K562 (cell line): ENCODE measurements at regions not wholly inside any gene's neighbourhood (a gene's known extent, or its start where the extent isn't known, plus 50 kb on each side); places are given as distances from the start of the nearest gene placed in this dataset.

Experiments used
- ATAC-seq: fragments of 200-7000 bp; cut with Tn5 transposase; 3 replicates; pipeline ENCODE4 v1.9.1; 2020; ENCODE audit warnings: moderate library complexity
- BruUV-seq: library from RNA; stranded (reverse); fragments of 400-500 nt; replicated peaks from 2 replicates; lab custom pipeline; 2021; lab: Mats Ljungman, UMichigan
- CTCF ChIA-PET: fragments of 300-600 bp; formaldehyde crosslinking; extraction: SDS; loops from one replicate; lab custom pipeline; 2021; ENCODE audit warnings: low intra/inter-chr PET ratio; lab: Yijun Ruan, JAX
- POLR2A ChIA-PET: fragments of 300-600, 350-650 bp; sonication (Branson Sonifier 250); formaldehyde crosslinking; extraction: SDS; loops from one replicate; lab custom pipeline; 2021; ENCODE audit warnings: antibody characterized with exemption, inconsistent platforms; lab: Yijun Ruan, JAX
- DNase-seq, 4 experiments: peaks; one replicate each; pipeline versions ENCODE4 v3.0.0 to v3.0.0-alpha.2; 2011 to 2018; ENCODE audit warnings: low spot score in 3 of 4, mixed read lengths in 3 of 4; ENCODE audit errors: extremely low read depth in 1 of 4
- FAIRE-seq: peaks from 2 replicates; lab custom pipeline; 2011; peaks lifted over from hg19 to GRCh38; lab: Jason Lieb, UNC
- H2AFZ ChIP-seq: 2 replicates; pipeline ENCODE4 v1.6.0; 2011; ENCODE audit warnings: low read depth, low read length, control low read depth, inconsistent platforms
- H3K27ac ChIP-seq: fragments of 200-600 bp; 3 replicates; pipeline ENCODE4 v1.8.0; 2011; ENCODE audit warnings: low read depth, mild to moderate bottlenecking, control low read depth, inconsistent platforms, low read length, moderate library complexity, mixed read lengths; ENCODE audit errors: extremely low read depth
- H3K27me3 ChIP-seq, 2 experiments: fragments of 300-600 bp in 1 of 2; 2 replicates in 1 of 2; 3 replicates in 1 of 2; pipeline versions ENCODE4 v1.6.0 to v1.8.0; 2011; ENCODE audit warnings: inconsistent platforms in 2 of 2, low read length in 2 of 2, mild to moderate bottlenecking in 1 of 2, mixed read lengths in 1 of 2, moderate library complexity in 1 of 2; ENCODE audit not compliant: control insufficient read depth in 2 of 2, insufficient read depth in 2 of 2
- H3K36me3 ChIP-seq: fragments of 300-600 bp; 3 replicates; pipeline ENCODE4 v1.8.0; 2011; ENCODE audit warnings: mild to moderate bottlenecking, low read length, inconsistent platforms; ENCODE audit not compliant: control insufficient read depth, insufficient read depth
- H3K4me1 ChIP-seq, 2 experiments: fragments of 200-600 bp in 1 of 2; replicated peaks in 1 of 2; 2 replicates in 1 of 2; 3 replicates in 1 of 2; pipeline versions ENCODE4 v1.5.1 to v1.8.0; 2011; ENCODE audit warnings: inconsistent platforms in 2 of 2, low read length in 2 of 2, mild to moderate bottlenecking in 1 of 2, mixed read lengths in 1 of 2, moderate library complexity in 1 of 2; ENCODE audit not compliant: control insufficient read depth in 2 of 2, insufficient read depth in 2 of 2
- H3K4me2 ChIP-seq: 2 replicates; pipeline ENCODE4 v1.6.1; 2011; ENCODE audit warnings: low read length, control low read depth, inconsistent platforms, mixed read lengths; ENCODE audit not compliant: insufficient read depth
- H3K4me3 ChIP-seq: fragments of 200-600 bp; sonication (generic), shearing (Covaris generic); 2 replicates; pipeline ENCODE4 v1.5.1; 2016; ENCODE audit warnings: control low read depth, inconsistent platforms
- H3K79me2 ChIP-seq: fragments of 200-600 bp; 3 replicates; pipeline ENCODE4 v1.8.0; 2011; ENCODE audit warnings: low read length, inconsistent platforms; ENCODE audit not compliant: control insufficient read depth, insufficient read depth
- H3K9ac ChIP-seq, 2 experiments: 2 replicates each; pipeline versions ENCODE4 v1.6.0 to v1.6.1; 2011; ENCODE audit warnings: low read depth in 2 of 2, low read length in 2 of 2, control low read depth in 1 of 2, inconsistent platforms in 1 of 2, mild to moderate bottlenecking in 1 of 2, mixed read lengths in 1 of 2; ENCODE audit not compliant: insufficient read depth in 1 of 2
- H3K9me1 ChIP-seq: one replicate; pipeline ENCODE4 v1.6.0; 2011; ENCODE audit warnings: inconsistent platforms, mild to moderate bottlenecking, low read length, moderate library complexity; ENCODE audit not compliant: control insufficient read depth, insufficient read depth
- H3K9me3 ChIP-seq: replicated peaks from 2 replicates; pipeline ENCODE4 v1.5.1; 2011; ENCODE audit warnings: low read depth, low read length, inconsistent platforms; ENCODE audit not compliant: control insufficient read depth, insufficient read depth
- H4K20me1 ChIP-seq: replicated peaks from 2 replicates; pipeline ENCODE4 v1.6.1; 2011; ENCODE audit warnings: low read length, inconsistent platforms, mixed read lengths; ENCODE audit not compliant: control insufficient read depth, insufficient read depth
- BHLHE40 ChIP-seq: IDR thresholded peaks from 2 replicates; pipeline ENCODE4 v1.6.1; 2011; ENCODE audit warnings: low read length, improper control_type of control experiment
- ETV6 ChIP-seq, 3 experiments: fragments of 150-350 bp in 1 of 3; sonication (generic) in 1 of 3; formaldehyde crosslinking in 1 of 3; IDR thresholded peaks; 2 replicates each; pipeline versions ENCODE4 v1.6.1 to v1.8.0; 2014 to 2022; ENCODE audit warnings: borderline replicate concordance in 2 of 3, low read depth in 2 of 3, antibody characterized with exemption in 1 of 3, low read length in 1 of 3, mild to moderate bottlenecking in 1 of 3, missing genetic modification reagents in 1 of 3
- IRF2 ChIP-seq: sonication (generic); formaldehyde crosslinking; IDR thresholded peaks from 2 replicates; pipeline ENCODE4 v1.8.1; 2022; ENCODE audit warnings: mild to moderate bottlenecking, missing genetic modification reagents
- MCM5 ChIP-seq: fragments of 450-650 bp; IDR thresholded peaks from 2 replicates; pipeline ENCODE4 v1.6.1; 2016; ENCODE audit warnings: low read depth
- NEUROD1 ChIP-seq: fragments of 150-350 bp; IDR thresholded peaks from 2 replicates; pipeline ENCODE4 v1.6.1; 2014; ENCODE audit warnings: borderline replicate concordance, low read length, low read depth; ENCODE audit not compliant: partially characterized antibody
- PML ChIP-seq: IDR thresholded peaks from 2 replicates; pipeline ENCODE4 v1.6.1; 2012; ENCODE audit warnings: low read length, inconsistent platforms
- TARDBP ChIP-seq: fragments of 450-650 bp; IDR thresholded peaks from 2 replicates; pipeline ENCODE4 v1.6.1; 2016
- TEAD4 ChIP-seq, 2 experiments: sonication (generic) in 1 of 2; formaldehyde crosslinking in 1 of 2; IDR thresholded peaks; 2 replicates each; pipeline versions ENCODE4 v1.6.1 to v1.8.0; 2012 to 2022; ENCODE audit warnings: borderline replicate concordance in 1 of 2, inconsistent platforms in 1 of 2, low read length in 1 of 2, mild to moderate bottlenecking in 1 of 2, missing genetic modification reagents in 1 of 2
- TOE1 ChIP-seq, 2 experiments: fragments of 450-650 bp in 1 of 2; sonication (generic) in 1 of 2; formaldehyde crosslinking in 1 of 2; IDR thresholded peaks; 2 replicates each; pipeline versions ENCODE4 v1.7.1 to v1.8.0; 2016 to 2022; ENCODE audit warnings: borderline replicate concordance in 2 of 2, mild to moderate bottlenecking in 2 of 2, antibody characterized with exemption in 1 of 2, inconsistent platforms in 1 of 2, low read depth in 1 of 2, missing genetic modification reagents in 1 of 2, moderate library complexity in 1 of 2
- XRCC3 ChIP-seq: fragments of 450-650 bp; IDR thresholded peaks from 2 replicates; pipeline ENCODE4 v1.6.1; 2017; ENCODE audit warnings: mild to moderate bottlenecking, moderate library complexity
- XRCC4 ChIP-seq: IDR thresholded peaks from one replicate; pipeline ENCODE4 v1.6.1; 2011; ENCODE audit not compliant: insufficient read depth, insufficient read length; ENCODE audit errors: extremely low read depth
- ZFPM2 ChIP-seq: fragments of 250-450 bp; sonication (Bioruptor Pico); IDR thresholded peaks from 2 replicates; pipeline ENCODE4 v1.5.1; 2022; ENCODE audit warnings: mild to moderate bottlenecking
- ZNF561 ChIP-seq: fragments of 450-650 bp; formaldehyde crosslinking; conservative IDR thresholded peaks from 2 replicates; pipeline ENCODE4 v1.4.0; 2020; ENCODE audit warnings: mild to moderate bottlenecking, moderate library complexity
- WGBS: fragments of 100-300 bp; shearing (Covaris generic); methylation state at CpG from one replicate; pipeline ENCODE4 v1.1.6; 2016; ENCODE audit warnings: low coverage, mixed read lengths; ENCODE audit not compliant: insufficient coverage; ENCODE audit errors: missing lambda C conversion rate; 5-methylcytosine and 5-hydroxymethylcytosine counted together
- in situ Hi-C: fragments of 300-500 bp; cut with MboI; formaldehyde crosslinking; loops from 4 replicates; pipeline ENCODE4 v1.15.0; 2018; ENCODE audit warnings: inconsistent platforms, mixed read lengths
- intact Hi-C: fragments of 100-400 bp; cut with micrococcal nuclease; formaldehyde crosslinking; loops from 2 replicates; pipeline ENCODE4 v1.14.2; 2022
- TF ChIP-seq, protein P1 (sequence below): IDR thresholded peaks from 2 replicates; pipeline ENCODE4 v1.6.1; 2014; ENCODE audit warnings: antibody characterized with exemption
- TF ChIP-seq, protein P2 (sequence below): sonication (generic); formaldehyde crosslinking; IDR thresholded peaks from 2 replicates; pipeline ENCODE4 v1.9.0; 2022; ENCODE audit warnings: mild to moderate bottlenecking, missing genetic modification reagents
- TF ChIP-seq, protein P3 (sequence below): fragments of 250-450 bp; sonication (Bioruptor Pico); IDR thresholded peaks from 2 replicates; pipeline ENCODE4 v1.8.0; 2021; ENCODE audit warnings: moderate library complexity, mild to moderate bottlenecking, inconsistent platforms
- TF ChIP-seq, protein P4 (sequence below): fragments of 250-450 bp; sonication (Bioruptor Pico); IDR thresholded peaks from 2 replicates; pipeline ENCODE4 v1.5.0; 2021; ENCODE audit warnings: mild to moderate bottlenecking, borderline replicate concordance

DNA sequence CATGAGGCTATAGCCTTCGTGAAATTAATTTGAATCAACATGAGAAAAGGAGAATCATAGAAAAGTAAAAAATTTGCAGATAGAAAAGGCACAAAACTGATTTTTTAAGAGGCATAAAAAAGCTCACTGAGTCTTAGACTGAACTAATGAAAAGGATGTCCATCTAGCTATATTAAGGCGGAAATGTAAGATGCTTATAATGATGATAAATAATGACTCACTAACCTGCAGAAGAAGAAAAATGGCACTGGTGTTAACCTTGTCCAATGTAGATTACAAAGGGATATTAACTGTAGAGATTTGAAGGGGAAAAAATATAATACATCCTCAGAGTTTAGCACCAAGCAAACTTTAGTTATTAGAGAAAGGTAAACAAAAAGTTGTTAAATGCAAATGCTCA lies 1098.0 kb upstream of the DDX18 start:
- ChIA-PET CTCF (no interaction called here), POLR2A (no interaction called here)
- H3K79me2 ChIP-seq, result no peaks in the 10 kb centered on the region
- no peak overlapping the region for H3K4me3 ChIP-seq
- H3K27ac ChIP-seq, result no peak overlapping the region
- H4K20me1 ChIP-seq, result no peaks in the 10 kb centered on the region
- BruUV-seq, result no TSS peak
- 6% methylated on average over 2 of the region's 2 CpGs for WGBS
- no peak for TF ChIP-seq MCM5
- TF ChIP-seq TEAD4 (IDR thresholded peaks at IDR 0.05; ENCODE audit: low read length), result no peak
- no peak for TF ChIP-seq TEAD4 (CRISPR knock-in tag; IDR thresholded peaks at IDR 0.05; ENCODE audit: borderline replicate concordance)
- no peak for TF ChIP-seq XRCC3
- TF ChIP-seq, protein P1, sequence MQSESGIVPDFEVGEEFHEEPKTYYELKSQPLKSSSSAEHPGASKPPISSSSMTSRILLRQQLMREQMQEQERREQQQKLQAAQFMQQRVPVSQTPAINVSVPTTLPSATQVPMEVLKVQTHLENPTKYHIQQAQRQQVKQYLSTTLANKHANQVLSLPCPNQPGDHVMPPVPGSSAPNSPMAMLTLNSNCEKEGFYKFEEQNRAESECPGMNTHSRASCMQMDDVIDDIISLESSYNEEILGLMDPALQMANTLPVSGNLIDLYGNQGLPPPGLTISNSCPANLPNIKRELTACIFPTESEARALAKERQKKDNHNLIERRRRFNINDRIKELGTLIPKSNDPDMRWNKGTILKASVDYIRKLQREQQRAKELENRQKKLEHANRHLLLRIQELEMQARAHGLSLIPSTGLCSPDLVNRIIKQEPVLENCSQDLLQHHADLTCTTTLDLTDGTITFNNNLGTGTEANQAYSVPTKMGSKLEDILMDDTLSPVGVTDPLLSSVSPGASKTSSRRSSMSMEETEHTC, result no peak
- TF ChIP-seq, protein P2, sequence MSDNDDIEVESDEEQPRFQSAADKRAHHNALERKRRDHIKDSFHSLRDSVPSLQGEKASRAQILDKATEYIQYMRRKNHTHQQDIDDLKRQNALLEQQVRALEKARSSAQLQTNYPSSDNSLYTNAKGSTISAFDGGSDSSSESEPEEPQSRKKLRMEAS (CRISPR knock-in tag), result no peak
- no peak for TF ChIP-seq IRF2 (CRISPR knock-in tag)
- no peak for TF ChIP-seq TOE1 (IDR thresholded peaks at IDR 0.05; ENCODE audit: borderline replicate concordance)
- no peak for TF ChIP-seq TOE1 (CRISPR knock-in tag; IDR thresholded peaks at IDR 0.05; ENCODE audit: borderline replicate concordance, low read depth)
- TF ChIP-seq ZFPM2 (CRISPR knock-in tag), result no peak
- no peak for TF ChIP-seq BHLHE40
- no peak for TF ChIP-seq NEUROD1
- no peak for TF ChIP-seq ETV6 (IDR thresholded peaks at IDR 0.05; ENCODE audit: borderline replicate concordance in 1 of 2, low read depth in 2 of 2, low read length in 1 of 2)
- TF ChIP-seq ETV6 (CRISPR knock-in tag; IDR thresholded peaks at IDR 0.05; ENCODE audit: borderline replicate concordance), result no peak
- TF ChIP-seq, protein P3, sequence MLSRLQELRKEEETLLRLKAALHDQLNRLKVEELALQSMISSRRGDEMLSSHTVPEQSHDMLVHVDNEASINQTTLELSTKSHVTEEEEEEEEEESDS, result no peak
- no peak for TF ChIP-seq XRCC4
- no peak for TF ChIP-seq PML
- TF ChIP-seq TARDBP, result no peak
- TF ChIP-seq, protein P4, sequence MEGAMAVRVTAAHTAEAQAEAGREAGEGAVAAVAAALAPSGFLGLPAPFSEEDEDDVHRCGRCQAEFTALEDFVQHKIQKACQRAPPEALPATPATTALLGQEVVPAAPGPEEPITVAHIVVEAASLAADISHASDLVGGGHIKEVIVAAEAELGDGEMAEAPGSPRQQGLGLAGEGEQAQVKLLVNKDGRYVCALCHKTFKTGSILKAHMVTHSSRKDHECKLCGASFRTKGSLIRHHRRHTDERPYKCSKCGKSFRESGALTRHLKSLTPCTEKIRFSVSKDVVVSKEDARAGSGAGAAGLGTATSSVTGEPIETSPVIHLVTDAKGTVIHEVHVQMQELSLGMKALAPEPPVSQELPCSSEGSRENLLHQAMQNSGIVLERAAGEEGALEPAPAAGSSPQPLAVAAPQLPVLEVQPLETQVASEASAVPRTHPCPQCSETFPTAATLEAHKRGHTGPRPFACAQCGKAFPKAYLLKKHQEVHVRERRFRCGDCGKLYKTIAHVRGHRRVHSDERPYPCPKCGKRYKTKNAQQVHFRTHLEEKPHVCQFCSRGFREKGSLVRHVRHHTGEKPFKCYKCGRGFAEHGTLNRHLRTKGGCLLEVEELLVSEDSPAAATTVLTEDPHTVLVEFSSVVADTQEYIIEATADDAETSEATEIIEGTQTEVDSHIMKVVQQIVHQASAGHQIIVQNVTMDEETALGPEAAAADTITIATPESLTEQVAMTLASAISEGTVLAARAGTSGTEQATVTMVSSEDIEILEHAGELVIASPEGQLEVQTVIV (CRISPR knock-in tag), result no peak
- TF ChIP-seq ZNF561 (CRISPR knock-in tag), result no peak
- FAIRE-seq (no peak), DNase-seq (no peak), ATAC-seq (no peak)
- no peak overlapping the region for H3K9ac ChIP-seq
- H3K9me1 ChIP-seq, result no peaks in the 10 kb centered on the region
- in situ Hi-C loops (no loop called here), intact Hi-C loops (no loop called here)
- H3K36me3 ChIP-seq, result no peaks in the 10 kb centered on the region
- H3K27me3 ChIP-seq, result no peaks in the 10 kb centered on the region
- H3K4me2 ChIP-seq, result no peak overlapping the region
- H3K9me3 ChIP-seq, result no peaks in the 10 kb centered on the region
- H2AFZ ChIP-seq, result no peak overlapping the region
- no peaks in the 10 kb centered on the region for H3K4me1 ChIP-seq
